Common myeloid progenitor, CD34-positive (primary cell): ENCODE measurements at regions not wholly inside any gene's neighbourhood (a gene's known extent, or its start where the extent isn't known, plus 50 kb on each side); places are given as distances from the start of the nearest gene placed in this dataset.

Experiments
- CTCF ChIA-PET: fragments of 350-600 bp; sonication (Branson Sonifier 250); formaldehyde crosslinking; loops from one replicate; lab custom pipeline; 2021; ENCODE audit warnings: antibody characterized with exemption; lab: Charles Lee
- POLR2A ChIA-PET: fragments of 350-600 bp; sonication (Branson Sonifier 250); formaldehyde crosslinking; loops from one replicate; lab custom pipeline; 2021; ENCODE audit warnings: antibody characterized with exemption; lab: Charles Lee
- DNase-seq, 3 donors: peaks; one replicate each; pipeline versions ENCODE4 v3.0.0 to v3.0.0-alpha.2; 2013
- H3K27ac ChIP-seq, 2 experiments: 1 replicate in 1 of 2; 2 replicates in 1 of 2; pipeline ENCODE4 v1.7.0; 2013; ENCODE audit warnings: inconsistent platforms in 2 of 2, low read length in 2 of 2, mild to moderate bottlenecking in 2 of 2, low read depth in 1 of 2, moderate library complexity in 1 of 2; ENCODE audit not compliant: severe bottlenecking in 2 of 2, insufficient read depth in 1 of 2, poor library complexity in 1 of 2
- H3K27me3 ChIP-seq, 5 experiments: replicated peaks in 2 of 5; 1 replicate in 3 of 5; 2 replicates in 2 of 5; pipeline versions ENCODE4 v1.6.1 to v1.7.0; 2013; ENCODE audit warnings: low read length in 4 of 5, mild to moderate bottlenecking in 2 of 5, moderate library complexity in 2 of 5, inconsistent platforms in 1 of 5; ENCODE audit not compliant: insufficient read depth in 5 of 5, control insufficient read depth in 4 of 5
- H3K36me3 ChIP-seq, 4 experiments: 1 replicate in 2 of 4; 2 replicates in 2 of 4; pipeline versions ENCODE4 v1.6.1 to v1.7.0; 2013; ENCODE audit warnings: low read length in 3 of 4, control low read depth in 1 of 4, mild to moderate bottlenecking in 1 of 4; ENCODE audit not compliant: control insufficient read depth in 4 of 4, insufficient read depth in 4 of 4
- H3K4me1 ChIP-seq, 4 experiments: 1 replicate in 3 of 4; 2 replicates in 1 of 4; pipeline versions ENCODE4 v1.6.1 to v1.7.1; 2013; ENCODE audit warnings: low read length in 3 of 4, mild to moderate bottlenecking in 3 of 4, control low read depth in 1 of 4, inconsistent platforms in 1 of 4, moderate library complexity in 1 of 4; ENCODE audit not compliant: control insufficient read depth in 4 of 4, insufficient read depth in 4 of 4; ENCODE audit errors: control extremely low read depth in 1 of 4
- H3K4me3 ChIP-seq, 7 experiments: 1 replicate in 4 of 7; 2 replicates in 3 of 7; pipeline versions ENCODE4 v1.5.1 to v1.7.0; 2013; ENCODE audit warnings: mild to moderate bottlenecking in 7 of 7, low read length in 6 of 7, moderate library complexity in 6 of 7, inconsistent platforms in 2 of 7, low read depth in 2 of 7, control low read depth in 1 of 7; ENCODE audit not compliant: insufficient read depth in 4 of 7, control insufficient read depth in 1 of 7; ENCODE audit errors: extremely low read depth in 1 of 7
- H3K9me3 ChIP-seq, 5 experiments: 1 replicate in 4 of 5; 2 replicates in 1 of 5; pipeline versions ENCODE4 v1.6.1 to v1.7.1; 2013; ENCODE audit warnings: low read length in 4 of 5, mild to moderate bottlenecking in 2 of 5, inconsistent platforms in 1 of 5, low read depth in 1 of 5, moderate library complexity in 1 of 5; ENCODE audit not compliant: control insufficient read depth in 4 of 5, insufficient read depth in 2 of 5; ENCODE audit errors: control extremely low read depth in 1 of 5
- WGBS: methylation state at CpG from one replicate; pipeline ENCODE4 v1.1.5; 2013; ENCODE audit not compliant: insufficient coverage; 5-methylcytosine and 5-hydroxymethylcytosine counted together

DNA sequence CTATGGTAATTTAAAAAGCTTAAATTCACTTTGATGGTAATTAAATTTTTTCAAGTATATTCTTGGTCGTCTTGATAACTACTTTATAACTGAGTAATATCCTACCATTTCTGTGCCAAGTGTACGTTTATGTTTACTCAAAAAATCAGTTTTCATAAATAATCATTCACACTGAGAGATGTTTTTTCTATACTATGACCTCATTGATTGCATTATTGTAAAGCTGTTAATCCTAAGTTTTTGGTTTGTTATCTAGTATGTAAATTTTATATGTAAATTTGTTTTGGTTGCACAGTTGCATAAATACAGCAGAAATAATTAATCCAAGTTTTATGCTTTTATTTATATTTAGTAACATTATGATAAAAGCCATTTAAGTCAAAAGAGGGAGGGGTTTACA, 196.4 kb upstream of the PRICKLE1 start:
- WGBS, result no CpG with 5 or more reads among the region's 2 CpGs
- Histone ChIP-seq H3K27ac (no peak overlapping the region), H3K36me3 (no peaks in the 10 kb centered on the region), H3K4me1 (no peaks in the 10 kb centered on the region), H3K4me3 (no peak overlapping the region), H3K27me3 (no peaks in the 10 kb centered on the region), H3K9me3 (no peaks in the 10 kb centered on the region)
- POLR2A ChIA-PET, result interaction anchor here (0.6 kb wide), 1 partner anchor 315 kb away, joined by 3 read pairs; no protein-coding TSS in a partner anchor
- no peak for DNase-seq
- CTCF ChIA-PET, result no interaction called here

DNA sequence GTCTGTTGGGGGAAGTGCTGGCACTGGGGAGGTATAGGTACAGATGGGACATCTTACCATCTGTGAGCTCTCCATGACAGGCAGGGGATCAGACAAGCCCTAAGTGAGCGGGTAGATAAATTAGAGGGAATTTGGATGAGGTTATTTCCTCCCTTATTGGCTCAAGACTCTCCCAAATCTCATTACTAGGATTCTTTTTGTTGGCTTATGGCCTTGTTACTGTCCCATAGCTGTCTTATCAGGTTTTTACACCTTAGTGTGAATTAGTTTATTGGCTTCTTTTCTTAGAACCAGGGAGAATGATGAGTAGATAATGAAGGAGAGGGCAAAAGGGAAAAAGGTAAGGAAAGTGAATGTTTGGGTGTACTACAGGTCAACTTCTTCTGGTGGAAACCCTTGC, 191.1 kb upstream of the PRICKLE1 start:
- H3K36me3 ChIP-seq, result no peaks in the 10 kb centered on the region
- H3K4me1 ChIP-seq, result no peaks in the 10 kb centered on the region
- DNase-seq, result no peak
- no peaks in the 10 kb centered on the region for H3K9me3 ChIP-seq
- POLR2A ChIA-PET, result no interaction called here
- WGBS, result no CpG with 5 or more reads among the region's 1 CpG
- CTCF ChIA-PET, result interaction anchor here (0.9 kb wide), 1 partner anchor 9 kb away, joined by 3 read pairs; no protein-coding TSS in a partner anchor
- no peak overlapping the region for H3K4me3 ChIP-seq
- no peak overlapping the region for H3K27ac ChIP-seq
- H3K27me3 ChIP-seq, result no peaks in the 10 kb centered on the region

DNA sequence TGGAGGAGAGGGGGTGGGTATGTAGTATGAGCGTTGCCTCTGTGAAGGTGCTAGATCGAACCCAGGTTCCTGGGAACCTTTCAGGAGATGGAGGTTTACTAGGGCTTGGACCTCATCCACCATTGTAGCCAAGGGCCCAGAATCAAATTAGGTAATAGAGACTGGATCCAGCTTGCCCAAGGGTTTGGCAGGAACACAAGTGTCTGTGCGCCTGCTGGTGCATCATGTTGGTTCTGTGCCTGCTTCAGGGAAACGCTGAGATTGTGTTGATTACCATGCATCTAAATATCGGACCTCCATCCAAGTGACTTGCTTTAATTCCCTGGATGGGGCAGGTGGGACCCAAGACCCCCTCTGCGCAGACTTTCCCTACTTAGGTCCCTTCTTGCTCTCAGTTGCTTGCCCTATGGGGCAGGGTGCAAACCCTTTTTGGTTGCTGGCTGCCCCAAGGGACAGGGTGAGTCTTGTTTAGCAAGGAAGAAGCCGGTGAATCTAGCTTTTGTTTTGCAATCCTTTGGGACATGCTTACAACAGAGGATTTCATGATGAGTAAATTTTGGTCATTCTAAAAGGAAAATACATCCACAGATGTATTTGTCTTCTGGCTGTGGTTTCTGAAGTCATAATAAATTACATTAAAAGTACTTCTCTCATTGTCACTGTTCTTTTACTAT, 189.8 kb upstream of the PRICKLE1 start:
- Histone ChIP-seq H3K9me3 (no peaks in the 10 kb centered on the region), H3K27ac (no peak overlapping the region), H3K27me3 (no peaks in the 10 kb centered on the region), H3K4me3 (no peak overlapping the region), H3K4me1 (no peaks in the 10 kb centered on the region), H3K36me3 (no peaks in the 10 kb centered on the region)
- CTCF ChIA-PET, result interaction anchor here (0.9 kb wide), 1 partner anchor 11 kb away, joined by 3 read pairs; no protein-coding TSS in a partner anchor
- DNase-seq, result no peak
- POLR2A ChIA-PET, result no interaction called here
- whole genome bisulfite sequencing, result 100% methylated on average over 4 of the region's 7 CpGs

DNA sequence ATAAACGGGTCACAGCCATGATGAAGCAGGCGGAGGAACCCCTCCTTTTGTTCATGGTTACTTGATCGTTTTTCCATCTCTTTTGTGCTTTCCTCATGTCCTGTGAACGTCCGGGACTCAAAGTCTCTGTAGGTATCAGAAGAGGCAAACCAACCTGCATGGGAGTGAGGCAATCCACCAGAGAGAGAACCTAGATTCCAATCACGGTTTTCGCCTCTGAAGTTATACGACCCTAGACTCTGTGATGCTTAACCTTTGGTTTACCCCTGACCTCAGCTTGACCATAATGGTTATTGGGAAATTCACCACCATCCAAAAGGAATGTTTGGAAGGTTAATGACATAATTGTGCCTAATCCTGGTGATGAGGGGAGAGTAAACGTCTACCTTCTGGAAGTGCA, 186.8 kb upstream of the PRICKLE1 start:
- 79% methylated on average over 8 of the region's 9 CpGs for WGBS
- no peak for DNase-seq
- H3K9me3 ChIP-seq, result peaks cover 0 to 3% (median 0%) of the 10 kb centered on the region in 5 experiments
- no peak overlapping the region for H3K4me3 ChIP-seq
- POLR2A ChIA-PET, result no interaction called here
- CTCF ChIA-PET, result no interaction called here
- H3K27ac ChIP-seq, result no peak overlapping the region
- H3K4me1 ChIP-seq, result no peaks in the 10 kb centered on the region
- no peaks in the 10 kb centered on the region for H3K27me3 ChIP-seq
- no peaks in the 10 kb centered on the region for H3K36me3 ChIP-seq

DNA sequence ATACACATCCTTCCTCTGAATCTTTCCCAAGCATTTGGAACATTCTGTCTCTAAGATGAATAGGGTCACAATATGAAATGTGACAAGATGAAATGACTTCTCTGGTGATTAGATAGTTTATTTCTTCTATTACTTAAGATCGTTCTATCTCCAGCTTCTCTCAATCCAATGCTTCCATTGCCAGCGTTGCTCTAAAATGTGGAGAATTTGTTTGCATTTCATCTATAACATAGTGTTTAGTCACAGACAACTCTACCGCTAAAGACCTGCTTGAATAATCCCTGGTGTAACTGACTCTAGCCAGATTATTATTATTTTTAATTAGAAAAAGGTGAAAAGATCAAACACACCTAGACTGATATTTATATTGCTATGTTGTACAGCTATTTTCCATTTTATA, 184.7 kb upstream of the PRICKLE1 start:
- POLR2A ChIA-PET, result no interaction called here
- no peaks in the 10 kb centered on the region for H3K27me3 ChIP-seq
- H3K27ac ChIP-seq, result no peak overlapping the region
- CTCF ChIA-PET, result no interaction called here
- no peak for DNase-seq
- H3K9me3 ChIP-seq, result peaks cover 0 to 3% (median 0%) of the 10 kb centered on the region in 5 experiments
- no peak overlapping the region for H3K4me3 ChIP-seq
- H3K36me3 ChIP-seq, result no peaks in the 10 kb centered on the region
- no peaks in the 10 kb centered on the region for H3K4me1 ChIP-seq
- no CpG with 5 or more reads among the region's 3 CpGs for WGBS

DNA sequence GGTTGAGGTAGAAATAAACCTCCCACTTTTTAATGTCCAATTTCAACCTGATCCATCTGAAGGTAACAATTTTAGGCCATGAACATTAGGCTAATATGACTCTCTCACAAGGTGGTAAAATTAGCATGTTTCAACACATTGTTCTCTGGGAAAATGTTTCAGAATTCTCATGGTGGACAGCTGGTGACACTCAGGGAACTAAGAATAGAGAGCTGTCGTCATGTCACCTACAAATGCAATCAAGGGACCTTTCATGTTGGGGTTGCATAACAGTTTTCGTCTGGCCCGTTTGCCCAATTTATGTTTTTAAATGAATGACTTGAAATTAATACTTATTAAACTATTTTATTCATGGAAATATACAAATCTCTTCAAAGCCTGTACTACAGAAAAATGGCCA, 180.7 kb upstream of the PRICKLE1 start:
- CTCF ChIA-PET, result no interaction called here

DNA sequence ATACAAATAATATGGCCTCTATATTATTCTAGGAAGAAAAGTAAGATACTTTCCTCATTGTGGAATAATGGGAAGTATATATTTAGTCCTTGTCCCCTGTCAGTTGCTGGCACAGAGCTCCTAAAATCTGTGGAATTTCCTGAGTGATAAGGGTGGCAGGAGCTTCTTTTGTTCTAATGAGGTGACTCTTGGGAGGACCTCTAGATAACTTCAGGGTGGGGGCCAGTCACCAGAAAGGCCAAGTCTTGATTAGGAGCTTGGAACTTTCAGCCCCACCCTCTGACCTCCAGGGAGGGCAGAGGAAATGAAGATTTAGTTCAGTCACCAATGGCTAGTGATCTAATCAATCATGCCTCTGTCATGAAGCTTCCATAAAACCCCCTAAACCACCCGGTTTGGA, 179.9 kb upstream of the PRICKLE1 start:
- no peaks in the 10 kb centered on the region for H3K27me3 ChIP-seq
- H3K9me3 ChIP-seq, result peaks cover 0 to 3% (median 0%) of the 10 kb centered on the region in 5 experiments
- DNase-seq, result no peak
- WGBS, result 0% methylated on average over 1 of the region's 1 CpG
- H3K36me3 ChIP-seq, result no peaks in the 10 kb centered on the region
- ChIA-PET CTCF (no interaction called here), POLR2A (no interaction called here)
- no peak overlapping the region for H3K4me3 ChIP-seq
- no peak overlapping the region for H3K27ac ChIP-seq
- no peaks in the 10 kb centered on the region for H3K4me1 ChIP-seq

More for the DNA sequence above, 180.7 kb upstream of the PRICKLE1 start:
- peaks cover 0 to 3% (median 0%) of the 10 kb centered on the region in 5 experiments for H3K9me3 ChIP-seq
- H3K27me3 ChIP-seq, result no peaks in the 10 kb centered on the region
- H3K4me3 ChIP-seq, result no peak overlapping the region
- H3K27ac ChIP-seq, result no peak overlapping the region
- no peaks in the 10 kb centered on the region for H3K36me3 ChIP-seq
- DNase-seq, result no peak
- WGBS, result no CpG with 5 or more reads among the region's 3 CpGs
- POLR2A ChIA-PET, result no interaction called here
- H3K4me1 ChIP-seq, result no peaks in the 10 kb centered on the region
